GM12878 (cell line): ENCODE measurements at regions not wholly inside any gene's neighbourhood (a gene's known extent, or its start where the extent isn't known, plus 50 kb on each side); places are given as distances from the start of the nearest gene placed in this dataset.

Experiments used
- ATAC-seq: fragments of 200-7000 bp; cut with Tn5 transposase; 3 replicates; pipeline ENCODE4 v1.9.1; 2020; ENCODE audit warnings: mild to moderate bottlenecking, moderate library complexity
- BruUV-seq: library from RNA; stranded (reverse); fragments of 400-500 nt; replicated peaks from 2 replicates; lab custom pipeline; 2021; lab: Mats Ljungman, UMichigan
- CTCF ChIA-PET: fragments of 300-600 bp; sonication (Branson Sonifier 250); formaldehyde crosslinking; extraction: SDS; loops from one replicate; lab custom pipeline; 2021; ENCODE audit warnings: inconsistent platforms; lab: Yijun Ruan, JAX
- POLR2A ChIA-PET: fragments of 350-600 bp; formaldehyde crosslinking; extraction: SDS; loops from one replicate; lab custom pipeline; 2021; ENCODE audit warnings: inconsistent platforms; lab: Charles Lee
- RAD21 ChIA-PET: fragments of 300-600 bp; sonication (Branson Sonifier 250); formaldehyde crosslinking; loops from one replicate; lab custom pipeline; 2023; ENCODE audit warnings: antibody characterized with exemption; ENCODE audit not compliant: unreplicated experiment; lab: Charles Lee
- SMC1A ChIA-PET: fragments of 300-600 bp; sonication (Branson Sonifier 250); formaldehyde crosslinking; loops from one replicate; lab custom pipeline; 2023; ENCODE audit not compliant: unreplicated experiment, uncharacterized antibody; lab: Charles Lee
- DNase-seq: peaks from one replicate; pipeline ENCODE4 v3.0.0-alpha.2; 2011; ENCODE audit warnings: low read depth, low spot score
- FAIRE-seq: peaks from 3 replicates; lab custom pipeline; 2011; peaks lifted over from hg19 to GRCh38; lab: Jason Lieb, UNC
- H2AFZ ChIP-seq: 2 replicates; pipeline ENCODE4 v1.6.0; 2011; ENCODE audit warnings: low read depth, low read length, control low read depth; ENCODE audit not compliant: control insufficient read depth
- H3K27ac ChIP-seq: 2 replicates; pipeline ENCODE4 v1.5.1; 2011; ENCODE audit warnings: control low read depth; ENCODE audit not compliant: control insufficient read depth, insufficient read depth
- H3K27me3 ChIP-seq, 2 experiments: replicated peaks in 1 of 2; 2 replicates each; pipeline versions ENCODE4 v1.6.0 to v1.6.1; 2011; ENCODE audit warnings: low read length in 1 of 2; ENCODE audit not compliant: control insufficient read depth in 2 of 2, insufficient read depth in 2 of 2
- H3K36me3 ChIP-seq, 2 experiments: 2 replicates each; pipeline ENCODE4 v1.5.1; 2011; ENCODE audit warnings: low read length in 1 of 2; ENCODE audit not compliant: control insufficient read depth in 2 of 2, insufficient read depth in 2 of 2
- H3K4me1 ChIP-seq: 2 replicates; pipeline ENCODE4 v1.6.1; 2011; ENCODE audit warnings: mild to moderate bottlenecking, low read length, moderate library complexity, mixed read lengths; ENCODE audit not compliant: control insufficient read depth, insufficient read depth
- H3K4me2 ChIP-seq: 2 replicates; pipeline ENCODE4 v1.6.0; 2011; ENCODE audit warnings: control low read depth; ENCODE audit not compliant: control insufficient read depth, insufficient read depth
- H3K4me3 ChIP-seq: fragments of 200-600 bp; sonication (generic); 2 replicates; pipeline ENCODE4 v1.5.1; 2016
- H3K79me2 ChIP-seq: 2 replicates; pipeline ENCODE4 v1.6.0; 2011; ENCODE audit warnings: low read length; ENCODE audit not compliant: control insufficient read depth, insufficient read depth
- H3K9ac ChIP-seq: 2 replicates; pipeline ENCODE4 v1.8.0; 2011; ENCODE audit warnings: low read length, control low read depth, mixed read lengths; ENCODE audit not compliant: control insufficient read depth, insufficient read depth
- H3K9me3 ChIP-seq: replicated peaks from 3 replicates; pipeline ENCODE4 v1.5.1; 2011; ENCODE audit warnings: mild to moderate bottlenecking, low read length; ENCODE audit not compliant: control insufficient read depth, insufficient read depth
- H4K20me1 ChIP-seq: 2 replicates; pipeline ENCODE4 v1.6.0; 2011; ENCODE audit not compliant: control insufficient read depth, insufficient read depth
- ATF3 ChIP-seq: IDR thresholded peaks from 2 replicates; pipeline ENCODE4 v1.6.1; 2011; ENCODE audit warnings: low read depth, mild to moderate bottlenecking, low read length, moderate library complexity, borderline replicate concordance; ENCODE audit errors: extremely low read depth
- ATF7 ChIP-seq: fragments of 450-650 bp; IDR thresholded peaks from 2 replicates; pipeline ENCODE4 v1.6.1; 2016; ENCODE audit warnings: low read depth, mild to moderate bottlenecking
- BHLHE40 ChIP-seq, 2 experiments: fragments of 450-650 bp in 1 of 2; IDR thresholded peaks; 2 replicates each; pipeline ENCODE4 v1.6.1; 2011 to 2017; ENCODE audit warnings: low read depth in 2 of 2, borderline replicate concordance in 1 of 2, improper control_type of control experiment in 1 of 2, low read length in 1 of 2, mild to moderate bottlenecking in 1 of 2
- DPF2 ChIP-seq: fragments of 450-650 bp; IDR thresholded peaks from 2 replicates; pipeline ENCODE4 v1.6.1; 2017; ENCODE audit warnings: mild to moderate bottlenecking
- HDAC2 ChIP-seq: fragments of 200-600 bp; sonication (generic); IDR thresholded peaks from 2 replicates; pipeline ENCODE4 v1.6.1; 2017
- RAD21 ChIP-seq: IDR thresholded peaks from 2 replicates; pipeline ENCODE4 v1.6.1; 2011; ENCODE audit warnings: mild to moderate bottlenecking, low read depth, low read length, moderate library complexity; ENCODE audit not compliant: insufficient read depth
- RUNX3 ChIP-seq: IDR thresholded peaks from 2 replicates; pipeline ENCODE4 v1.6.1; 2012; ENCODE audit warnings: low read length, inconsistent platforms
- SMAD1 ChIP-seq: fragments of 450-650 bp; IDR thresholded peaks from 2 replicates; pipeline ENCODE4 v1.6.1; 2018; ENCODE audit warnings: mild to moderate bottlenecking, low read depth; ENCODE audit not compliant: partially characterized antibody
- ZNF274 ChIP-seq: IDR thresholded peaks from one replicate; pipeline ENCODE4 v1.8.0; 2011; ENCODE audit not compliant: insufficient read length, insufficient read depth
- ZNF384 ChIP-seq: IDR thresholded peaks from 2 replicates; pipeline ENCODE4 v1.6.1; 2012; ENCODE audit warnings: low read depth, mild to moderate bottlenecking, low read length, improper control_type of control experiment, borderline replicate concordance
- WGBS: methylation state at CpG from one replicate; pipeline ENCODE4 v1.1.6; 2016; ENCODE audit warnings: low lambda C conversion rate; ENCODE audit not compliant: insufficient replicate concordance, insufficient coverage; ENCODE audit errors: missing lambda C conversion rate; 5-methylcytosine and 5-hydroxymethylcytosine counted together
- in situ Hi-C: fragments of 300-500 bp; cut with MboI; formaldehyde crosslinking; loops from 9 replicates; pipeline ENCODE4 v1.14.3; 2018; ENCODE audit warnings: mixed read lengths
- intact Hi-C: fragments of 100-400 bp; cut with micrococcal nuclease; formaldehyde crosslinking; loops from one replicate; pipeline ENCODE4 v1.14.2; 2022; ENCODE audit not compliant: unreplicated experiment
- TF ChIP-seq, protein P1 (sequence below): fragments of 450-650 bp; conservative IDR thresholded peaks from 2 replicates; pipeline ENCODE4 v1.6.1; 2017; ENCODE audit warnings: mild to moderate bottlenecking, moderate library complexity

DNA sequence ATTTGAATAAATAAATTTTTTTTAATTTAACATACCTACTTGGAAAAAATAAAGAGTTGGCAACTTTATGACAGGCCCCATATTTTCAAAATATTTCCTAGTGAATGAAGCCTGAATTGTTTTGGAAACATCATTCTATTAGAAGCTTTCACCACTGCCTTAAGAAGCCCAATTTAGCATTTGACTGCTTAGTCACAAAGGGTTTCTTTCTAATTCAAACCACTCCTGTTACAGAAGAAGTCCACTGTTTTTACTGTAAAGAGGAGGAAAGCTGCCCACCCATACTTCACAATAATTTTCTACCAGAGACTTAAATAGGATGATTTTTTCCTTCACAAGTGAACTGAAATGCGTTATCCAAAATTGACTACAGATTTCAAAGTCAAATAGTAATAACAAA lies 534.6 kb upstream of the PTBP2 start:
- ATAC-seq (no peak), DNase-seq (no peak)
- Histone ChIP-seq H3K4me1 (no peaks in the 10 kb centered on the region), H3K9ac (no peak overlapping the region), H3K36me3 (no peaks in the 10 kb centered on the region), H3K4me2 (no peak overlapping the region), H3K79me2 (no peaks in the 10 kb centered on the region), H3K4me3 (no peak overlapping the region), H2AFZ (no peak overlapping the region), H3K27me3 (no peaks in the 10 kb centered on the region), H3K27ac (no peak overlapping the region)
- in situ Hi-C loops: no loop called here
- ChIA-PET CTCF (interaction anchor here (0.6 kb wide), 1 partner anchor 275 kb away, joined by 3 read pairs; no protein-coding TSS in a partner anchor), POLR2A (no interaction called here), RAD21 (no interaction called here), SMC1A (no interaction called here)
- no TSS peak for BruUV-seq
- intact Hi-C loops: no loop called here
- TF ChIP-seq ZNF384 (no peak), BHLHE40 (IDR thresholded peaks at IDR 0.05; ENCODE audit: borderline replicate concordance in 1 of 2, low read depth in 2 of 2, low read length in 1 of 2) (no peak), RAD21 (no peak), HDAC2 (no peak), ZNF274 (no peak), RUNX3 (no peak), ATF3 (no peak), ATF7 (no peak), SMAD1 (no peak), DPF2 (no peak)
- TF ChIP-seq, protein P1, sequence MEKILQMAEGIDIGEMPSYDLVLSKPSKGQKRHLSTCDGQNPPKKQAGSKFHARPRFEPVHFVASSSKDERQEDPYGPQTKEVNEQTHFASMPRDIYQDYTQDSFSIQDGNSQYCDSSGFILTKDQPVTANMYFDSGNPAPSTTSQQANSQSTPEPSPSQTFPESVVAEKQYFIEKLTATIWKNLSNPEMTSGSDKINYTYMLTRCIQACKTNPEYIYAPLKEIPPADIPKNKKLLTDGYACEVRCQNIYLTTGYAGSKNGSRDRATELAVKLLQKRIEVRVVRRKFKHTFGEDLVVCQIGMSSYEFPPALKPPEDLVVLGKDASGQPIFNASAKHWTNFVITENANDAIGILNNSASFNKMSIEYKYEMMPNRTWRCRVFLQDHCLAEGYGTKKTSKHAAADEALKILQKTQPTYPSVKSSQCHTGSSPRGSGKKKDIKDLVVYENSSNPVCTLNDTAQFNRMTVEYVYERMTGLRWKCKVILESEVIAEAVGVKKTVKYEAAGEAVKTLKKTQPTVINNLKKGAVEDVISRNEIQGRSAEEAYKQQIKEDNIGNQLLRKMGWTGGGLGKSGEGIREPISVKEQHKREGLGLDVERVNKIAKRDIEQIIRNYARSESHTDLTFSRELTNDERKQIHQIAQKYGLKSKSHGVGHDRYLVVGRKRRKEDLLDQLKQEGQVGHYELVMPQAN: no peak
- TF ChIP-seq, all 136 proteins: peak for 0
- Histone ChIP-seq H3K9me3 (no peaks in the 10 kb centered on the region), H4K20me1 (no peaks in the 10 kb centered on the region)
- WGBS: 0% methylated on average over 1 of the region's 1 CpG
- FAIRE-seq: no peak
